Fibroblast of mammary gland (primary cell): ENCODE measurements at regions not wholly inside any gene's neighbourhood (a gene's known extent, or its start where the extent isn't known, plus 50 kb on each side); places are given as distances from the start of the nearest gene placed in this dataset.
A peak's percentile ranks its signal among the peaks of the same experiment; 100 is the strongest.
"Not testable (repeated sequence)": the region's sequence is repeated elsewhere in the genome, so short reads cannot be mapped to it uniquely, and the experiment has no call there.

Experiments used
- DNase-seq: peaks from one replicate; pipeline ENCODE4 v3.0.0-alpha.2; 2010; ENCODE audit warnings: low read depth
- H3K4me3 ChIP-seq: 2 replicates; pipeline ENCODE4 v1.5.1; 2011; ENCODE audit warnings: low read depth, mild to moderate bottlenecking, low read length, moderate library complexity; ENCODE audit not compliant: control insufficient read depth
- TF ChIP-seq, protein P1 (sequence below): conservative IDR thresholded peaks from 2 replicates; pipeline ENCODE4 v1.5.1; 2011; ENCODE audit warnings: low read depth, low read length, inconsistent platforms; ENCODE audit not compliant: control insufficient read depth, insufficient read depth

DNA sequence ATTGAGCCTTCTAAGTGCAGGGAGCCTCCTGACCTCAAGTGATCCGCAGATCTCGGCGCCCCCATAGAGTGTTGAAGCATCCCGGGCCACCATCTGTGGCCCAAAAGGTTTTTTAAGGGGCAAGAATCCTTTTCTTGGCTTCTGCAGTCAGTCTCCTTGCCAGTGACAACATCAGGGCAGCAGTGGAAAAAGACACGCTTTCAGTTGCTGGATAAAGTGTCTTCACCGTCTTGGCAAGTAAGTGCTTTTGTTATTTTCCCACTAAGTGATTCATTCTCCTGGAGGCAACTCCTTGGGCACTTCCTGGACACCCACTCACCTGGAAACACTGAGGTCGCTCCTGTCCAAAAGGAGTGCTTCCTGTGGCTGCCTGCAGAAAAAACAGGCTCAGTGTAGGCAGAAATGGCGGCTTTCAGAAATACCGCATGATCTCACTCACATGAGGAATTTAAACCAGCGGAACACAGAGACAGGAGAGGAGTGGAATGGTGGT is 71.7 kb upstream of the ABHD2 start:
- peak; percentile 68 for DNase-seq
- no peak overlapping the region for H3K4me3 ChIP-seq
- TF ChIP-seq, protein P1, sequence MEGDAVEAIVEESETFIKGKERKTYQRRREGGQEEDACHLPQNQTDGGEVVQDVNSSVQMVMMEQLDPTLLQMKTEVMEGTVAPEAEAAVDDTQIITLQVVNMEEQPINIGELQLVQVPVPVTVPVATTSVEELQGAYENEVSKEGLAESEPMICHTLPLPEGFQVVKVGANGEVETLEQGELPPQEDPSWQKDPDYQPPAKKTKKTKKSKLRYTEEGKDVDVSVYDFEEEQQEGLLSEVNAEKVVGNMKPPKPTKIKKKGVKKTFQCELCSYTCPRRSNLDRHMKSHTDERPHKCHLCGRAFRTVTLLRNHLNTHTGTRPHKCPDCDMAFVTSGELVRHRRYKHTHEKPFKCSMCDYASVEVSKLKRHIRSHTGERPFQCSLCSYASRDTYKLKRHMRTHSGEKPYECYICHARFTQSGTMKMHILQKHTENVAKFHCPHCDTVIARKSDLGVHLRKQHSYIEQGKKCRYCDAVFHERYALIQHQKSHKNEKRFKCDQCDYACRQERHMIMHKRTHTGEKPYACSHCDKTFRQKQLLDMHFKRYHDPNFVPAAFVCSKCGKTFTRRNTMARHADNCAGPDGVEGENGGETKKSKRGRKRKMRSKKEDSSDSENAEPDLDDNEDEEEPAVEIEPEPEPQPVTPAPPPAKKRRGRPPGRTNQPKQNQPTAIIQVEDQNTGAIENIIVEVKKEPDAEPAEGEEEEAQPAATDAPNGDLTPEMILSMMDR: no peak

DNA sequence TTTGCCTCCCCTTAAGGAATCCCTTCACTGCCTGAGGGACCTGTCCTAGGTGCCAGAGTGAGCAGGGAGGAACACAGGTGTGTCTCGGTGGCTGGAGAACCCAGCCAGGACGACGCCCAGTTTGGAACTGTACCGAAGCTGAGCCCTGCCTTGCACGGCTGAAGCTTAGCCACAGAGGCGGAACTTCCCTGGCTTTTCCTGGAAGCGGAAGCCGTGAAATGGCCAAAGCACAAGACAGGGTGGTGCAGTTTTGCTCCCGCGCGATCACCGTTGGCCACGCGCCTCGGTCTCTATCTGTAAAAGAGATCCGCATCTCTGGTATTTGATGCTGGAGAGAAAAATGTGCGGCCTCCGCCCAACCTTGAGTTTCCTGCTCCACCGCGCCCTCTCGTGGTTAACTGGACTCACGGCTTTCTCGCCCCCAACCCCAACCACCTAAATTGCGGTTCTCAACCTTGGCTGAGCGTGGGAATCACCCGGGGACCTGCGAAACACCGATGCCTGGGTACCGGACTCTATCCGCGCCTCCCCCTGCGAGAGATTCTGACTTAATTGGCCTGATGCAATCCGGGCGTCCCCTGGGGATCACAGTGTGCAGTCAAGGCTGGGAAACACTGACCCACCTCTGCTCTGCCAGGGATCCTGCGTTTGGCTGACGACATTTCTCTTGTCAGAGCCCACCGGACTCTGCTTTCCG is 70.7 kb upstream of the ABHD2 start:
- peak overlapping the region; percentile 41 for H3K4me3 ChIP-seq
- peak; percentile 96 for DNase-seq
- TF ChIP-seq, protein P1: peak; percentile 84

DNA sequence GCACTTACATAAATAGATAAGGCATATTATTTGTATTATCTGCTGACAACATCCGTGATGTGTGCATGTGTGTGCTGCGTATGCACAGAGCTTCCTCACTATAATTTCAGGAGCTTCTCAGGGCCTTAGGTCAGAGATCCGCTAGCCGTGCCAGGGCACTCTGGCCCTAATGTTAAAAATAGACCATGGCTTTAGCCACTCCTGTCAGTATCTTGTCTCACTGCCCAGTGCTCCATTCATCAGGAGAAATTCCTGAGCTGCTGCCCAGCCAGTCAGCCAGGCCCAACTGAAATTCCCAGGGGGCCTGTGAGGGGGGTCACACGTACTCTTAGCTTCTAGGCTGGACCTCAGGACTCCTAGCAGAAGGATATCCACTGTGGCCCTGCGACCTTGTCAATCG is 70.0 kb upstream of the ABHD2 start:
- TF ChIP-seq, protein P1: no peak
- DNase-seq: peak; percentile 84

GRCh38 chr15:89019436-89019835 is 68.8 kb upstream of the ABHD2 start:
- no peak overlapping the region for H3K4me3 ChIP-seq
- no peak for DNase-seq
- TF ChIP-seq, protein P1: no peak

More for the DNA sequence above, 70.0 kb upstream of the ABHD2 start:
- no peak overlapping the region for H3K4me3 ChIP-seq

GRCh38 chr15:89021224-89021623 is 67.0 kb upstream of the ABHD2 start:
- no peak for DNase-seq

GRCh38 chr15:89021886-89022285 is 66.4 kb upstream of the ABHD2 start:
- DNase-seq, H3K4me3 ChIP-seq: not testable (repeated sequence)

More at GRCh38 chr15:89021224-89021623, 67.0 kb upstream of the ABHD2 start:
- no peak overlapping the region for H3K4me3 ChIP-seq
- TF ChIP-seq, protein P1: no peak

DNA sequence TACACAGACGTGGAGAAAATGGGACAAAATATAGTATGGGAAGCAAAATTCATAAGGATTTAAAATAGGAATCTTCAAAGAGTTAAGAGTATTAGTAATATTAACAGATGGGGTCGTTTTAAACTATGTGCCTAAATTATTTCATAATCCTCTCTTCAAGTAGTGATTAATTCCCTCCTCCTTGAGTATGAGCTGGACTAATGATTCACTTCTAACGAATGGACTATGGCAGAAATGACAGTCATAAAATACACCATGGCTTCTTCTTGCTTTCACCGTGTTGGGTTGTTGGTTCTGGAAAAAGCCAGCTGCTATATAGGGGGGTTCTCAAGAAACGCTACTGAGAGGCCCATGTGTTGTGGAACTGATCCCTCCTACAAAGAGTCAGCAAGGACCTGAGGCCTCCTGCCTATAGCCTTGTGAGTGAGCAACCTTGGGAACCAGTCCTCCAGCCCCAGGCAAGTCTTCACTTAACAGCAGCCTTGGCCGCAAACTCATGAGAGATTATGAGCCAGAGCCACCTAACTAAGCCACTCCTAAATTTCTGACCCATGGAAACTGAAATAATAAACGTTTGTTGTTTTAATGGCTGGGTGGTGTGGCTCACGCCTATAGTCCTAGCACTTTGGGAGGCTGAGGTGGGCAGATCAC is 64.8 kb upstream of the ABHD2 start:
- peak; percentile 74 for DNase-seq
- TF ChIP-seq, protein P1: no peak
- H3K4me3 ChIP-seq: no peak overlapping the region
